CD14-positive monocyte (primary cell): ENCODE measurements at regions not wholly inside any gene's neighbourhood (a gene's known extent, or its start where the extent isn't known, plus 50 kb on each side); places are given as distances from the start of the nearest gene placed in this dataset.

Experiments
- DNase-seq, 3 donors: peaks; one replicate each; pipeline ENCODE4 v3.0.0-alpha.2; 2011 to 2022
- H2AFZ ChIP-seq: 2 replicates; pipeline ENCODE4 v1.6.0; 2012; ENCODE audit warnings: mild to moderate bottlenecking, low read depth, low read length, inconsistent platforms; ENCODE audit not compliant: insufficient read depth, poor library complexity, severe bottlenecking
- H3K27ac ChIP-seq, 2 donors: 1 replicate in 1 of 2; 2 replicates in 1 of 2; pipeline ENCODE4 v1.5.1; 2012 to 2013; ENCODE audit warnings: low read length in 2 of 2, control low read depth in 1 of 2, inconsistent platforms in 1 of 2, low read depth in 1 of 2, mild to moderate bottlenecking in 1 of 2
- H3K27me3 ChIP-seq, 2 donors: one replicate each; pipeline versions ENCODE4 v1.6.0 to v1.6.1; 2011 to 2013; ENCODE audit warnings: low read length in 2 of 2; ENCODE audit not compliant: control insufficient read depth in 2 of 2, insufficient read depth in 2 of 2
- H3K36me3 ChIP-seq, 2 donors: replicated peaks in 1 of 2; 1 replicate in 1 of 2; 2 replicates in 1 of 2; pipeline versions ENCODE4 v1.5.1 to v1.6.1; 2012 to 2013; ENCODE audit warnings: low read length in 2 of 2, control low read depth in 1 of 2, inconsistent platforms in 1 of 2, mild to moderate bottlenecking in 1 of 2; ENCODE audit not compliant: insufficient read depth in 2 of 2, control insufficient read depth in 1 of 2
- H3K4me1 ChIP-seq, 2 donors: 1 replicate in 1 of 2; 2 replicates in 1 of 2; pipeline versions ENCODE4 v1.5.1 to v1.6.1; 2012 to 2013; ENCODE audit warnings: low read length in 2 of 2, control low read depth in 1 of 2, inconsistent platforms in 1 of 2, mild to moderate bottlenecking in 1 of 2, moderate library complexity in 1 of 2; ENCODE audit not compliant: insufficient read depth in 2 of 2, control insufficient read depth in 1 of 2
- H3K4me2 ChIP-seq: replicated peaks from 2 replicates; pipeline ENCODE3; 2012; ENCODE audit warnings: low read length, moderate library complexity, mild to moderate bottlenecking; ENCODE audit not compliant: poor library complexity, severe bottlenecking; ENCODE audit errors: extremely low read depth
- H3K4me3 ChIP-seq, 3 experiments: fragments of 200-600 bp in 1 of 3; sonication (generic) in 1 of 3; replicated peaks in 1 of 3; 1 replicate in 2 of 3; 2 replicates in 1 of 3; pipeline ENCODE4 v1.5.1; 2011 to 2013; ENCODE audit warnings: low read length in 3 of 3, mild to moderate bottlenecking in 3 of 3, control low read depth in 2 of 3, low read depth in 2 of 3, inconsistent platforms in 1 of 3, moderate library complexity in 1 of 3
- H3K79me2 ChIP-seq: 2 replicates; pipeline ENCODE4 v1.6.0; 2012; ENCODE audit warnings: mild to moderate bottlenecking, control low read depth, inconsistent platforms, low read length, moderate library complexity; ENCODE audit not compliant: insufficient read depth
- H3K9ac ChIP-seq: 2 replicates; pipeline ENCODE4 v1.6.0; 2017; ENCODE audit warnings: low read length, mild to moderate bottlenecking; ENCODE audit not compliant: insufficient read depth, poor library complexity, severe bottlenecking
- H3K9me3 ChIP-seq, 2 donors: replicated peaks in 1 of 2; 1 replicate in 1 of 2; 2 replicates in 1 of 2; pipeline versions ENCODE4 v1.5.1 to v1.6.1; 2012 to 2013; ENCODE audit warnings: low read length in 2 of 2, control low read depth in 1 of 2; ENCODE audit not compliant: control insufficient read depth in 1 of 2, insufficient read depth in 1 of 2
- H4K20me1 ChIP-seq: 2 replicates; pipeline ENCODE4 v1.6.0; 2012; ENCODE audit warnings: mild to moderate bottlenecking, low read length, control low read depth, moderate library complexity; ENCODE audit not compliant: insufficient read depth
- H3K27ac Mint-ChIP-seq, 7 donors: one replicate each; pipeline ENCODE4 v1.8.0; 2020; ENCODE audit warnings: mild to moderate bottlenecking in 7 of 7, mixed read lengths in 7 of 7, moderate library complexity in 6 of 7, inconsistent platforms in 2 of 7
- H3K27me3 Mint-ChIP-seq, 3 donors: one replicate each; pipeline ENCODE4 v1.8.0; 2021 to 2022; ENCODE audit warnings: low read depth in 3 of 3, mild to moderate bottlenecking in 3 of 3, mixed read lengths in 3 of 3, moderate library complexity in 3 of 3, inconsistent platforms in 1 of 3
- H3K36me3 Mint-ChIP-seq, 2 donors: one replicate each; pipeline ENCODE4 v1.8.0; 2020; ENCODE audit warnings: mixed read lengths in 2 of 2, inconsistent platforms in 1 of 2, mild to moderate bottlenecking in 1 of 2
- H3K4me1 Mint-ChIP-seq: one replicate; pipeline ENCODE4 v1.8.0; 2020; ENCODE audit warnings: mild to moderate bottlenecking, mixed read lengths
- H3K4me3 Mint-ChIP-seq, 2 donors: one replicate each; pipeline ENCODE4 v1.8.0; 2020; ENCODE audit warnings: mild to moderate bottlenecking in 2 of 2, mixed read lengths in 2 of 2, moderate library complexity in 1 of 2
- H3K9me3 Mint-ChIP-seq, 7 donors: one replicate each; pipeline ENCODE4 v1.8.0; 2020 to 2022; ENCODE audit warnings: mixed read lengths in 7 of 7, mild to moderate bottlenecking in 6 of 7, moderate library complexity in 6 of 7, inconsistent platforms in 2 of 7
- CTCF ChIP-seq: fragments of 200-600 bp; IDR thresholded peaks from one replicate; pipeline ENCODE4 v1.8.0; 2022; ENCODE audit warnings: antibody characterized with exemption, mild to moderate bottlenecking
- WGBS: methylation state at CpG from one replicate; pipeline ENCODE4 v1.1.5; 2013; ENCODE audit warnings: missing lambda C conversion rate; ENCODE audit not compliant: insufficient coverage; 5-methylcytosine and 5-hydroxymethylcytosine counted together
- intact Hi-C, 2 donors: fragments of 100-400 bp; cut with micrococcal nuclease; formaldehyde crosslinking; loops; one replicate each; pipeline versions ENCODE4 v1.15.0 to v1.15.1; 2023

DNA sequence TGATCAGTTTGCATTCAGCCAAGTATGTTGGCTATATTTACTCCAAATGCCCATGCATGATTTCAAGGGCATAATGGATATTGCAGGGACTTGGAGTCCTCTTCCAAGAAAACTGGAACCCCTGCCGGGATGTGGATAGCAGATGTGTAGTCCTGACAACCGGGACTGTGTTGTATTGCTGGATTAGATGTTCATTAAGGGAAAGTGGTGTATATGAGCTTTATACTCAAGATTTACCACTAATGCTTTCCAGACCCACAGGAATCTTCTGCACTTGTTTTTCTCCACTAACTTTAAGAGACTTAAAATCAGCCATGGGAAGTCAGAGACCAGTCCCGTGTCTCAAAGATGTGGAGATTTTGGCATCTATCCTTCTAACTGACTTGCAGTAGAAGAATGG lies 770.9 kb downstream of the HDGFL1 start:
- peaks cover 0 to 6% of the 10 kb centered on the region in 2 donors for H3K9me3 ChIP-seq
- H3K4me1 ChIP-seq: no peaks in the 10 kb centered on the region
- no peak overlapping the region for H3K4me2 ChIP-seq
- H3K79me2 ChIP-seq: no peaks in the 10 kb centered on the region
- H3K4me3 Mint-ChIP-seq: no peak overlapping the region
- no peaks in the 10 kb centered on the region for H3K27me3 Mint-ChIP-seq
- 92% methylated on average over 2 of the region's 3 CpGs for WGBS
- intact Hi-C loops: no loop called here
- no peak overlapping the region for H3K9ac ChIP-seq
- no peaks in the 10 kb centered on the region for H4K20me1 ChIP-seq
- no peak overlapping the region for H3K27ac ChIP-seq
- H3K4me1 Mint-ChIP-seq: no peaks in the 10 kb centered on the region
- no peak overlapping the region for H2AFZ ChIP-seq
- no peak for DNase-seq
- peaks cover 2 to 15% (median 8%) of the 10 kb centered on the region in 7 donors for H3K9me3 Mint-ChIP-seq
- H3K27ac Mint-ChIP-seq: no peak overlapping the region
- H3K36me3 Mint-ChIP-seq: no peaks in the 10 kb centered on the region
- H3K36me3 ChIP-seq: no peaks in the 10 kb centered on the region
- no peak for TF ChIP-seq CTCF
- H3K27me3 ChIP-seq: no peaks in the 10 kb centered on the region
- H3K4me3 ChIP-seq: no peak overlapping the region

- Mint-ChIP-seq H3K9me3 (peaks cover 5 to 19% (median 7%) of the 10 kb centered on the region in 7 donors), H3K27me3 (no peaks in the 10 kb centered on the region), H3K27ac (no peak overlapping the region), H3K4me3 (no peak overlapping the region), H3K4me1 (no peaks in the 10 kb centered on the region), H3K36me3 (no peaks in the 10 kb centered on the region)
- Histone ChIP-seq H3K9ac (no peak overlapping the region), H3K27ac (no peak overlapping the region), H4K20me1 (no peaks in the 10 kb centered on the region), H2AFZ (no peak overlapping the region), H3K79me2 (no peaks in the 10 kb centered on the region), H3K36me3 (no peaks in the 10 kb centered on the region), H3K9me3 (peaks cover 0 to 6% of the 10 kb centered on the region in 2 donors), H3K4me2 (no peak overlapping the region), H3K27me3 (no peaks in the 10 kb centered on the region), H3K4me3 (no peak overlapping the region), H3K4me1 (no peaks in the 10 kb centered on the region)
- intact Hi-C loops: no loop called here
- no peak for DNase-seq
- WGBS: 80% methylated on average over 1 of the region's 5 CpGs
- no peak for TF ChIP-seq CTCF
Measured at GRCh38 chr6:23343610-23344306, 774.4 kb downstream of the HDGFL1 start.
